Urinary bladder (tissue), 3 donors: ENCODE measurements at regions not wholly inside any gene's neighbourhood (a gene's known extent, or its start where the extent isn't known, plus 50 kb on each side); places are given as distances from the start of the nearest gene placed in this dataset.

Source experiments
- DNase-seq: peaks from one replicate; pipeline ENCODE4 v3.0.0-alpha.2; 2015; ENCODE audit errors: extremely low spot score
- H3K27ac ChIP-seq: one replicate; pipeline ENCODE4 v1.5.1; 2013; ENCODE audit warnings: low read depth, mild to moderate bottlenecking, moderate library complexity
- H3K36me3 ChIP-seq: one replicate; pipeline ENCODE4 v1.6.1; 2013; ENCODE audit warnings: mild to moderate bottlenecking, moderate library complexity; ENCODE audit not compliant: insufficient read depth
- H3K4me1 ChIP-seq: one replicate; pipeline ENCODE4 v1.6.1; 2013; ENCODE audit warnings: mild to moderate bottlenecking, moderate library complexity; ENCODE audit not compliant: insufficient read depth
- H3K4me3 ChIP-seq: one replicate; pipeline ENCODE4 v1.5.1; 2013; ENCODE audit warnings: low read depth, low read length
- WGBS: extraction: QIAGEN DNeasy Blood & Tissue Kit; methylation state at CpG from one replicate; pipeline ENCODE4 v1.1.7; 2013; 5-methylcytosine and 5-hydroxymethylcytosine counted together
- donor health status: healthy with polysubstance abuse.
- donor health status: healthy.

- Histone ChIP-seq H3K4me3 (no peak overlapping the region), H3K36me3 (no peaks in the 10 kb centered on the region), H3K4me1 (no peaks in the 10 kb centered on the region), H3K27ac (no peak overlapping the region)
- no peak for DNase-seq
- 94% methylated on average over 3 of the region's 3 CpGs for WGBS
Measured at GRCh38 chr2:113838744-113839444, 51.0 kb upstream of the ACTR3 start.

GRCh38 chr2:113838277-113838676 lies 51.6 kb upstream of the ACTR3 start:
- Histone ChIP-seq H3K4me1 (no peaks in the 10 kb centered on the region), H3K27ac (no peak overlapping the region), H3K4me3 (no peak overlapping the region), H3K36me3 (no peaks in the 10 kb centered on the region)
- no peak for DNase-seq
- 96% methylated on average over 2 of the region's 2 CpGs for WGBS

- no peaks in the 10 kb centered on the region for H3K36me3 ChIP-seq
- no peaks in the 10 kb centered on the region for H3K4me1 ChIP-seq
- DNase-seq: no peak
- 93% methylated on average over 11 of the region's 11 CpGs for WGBS
- H3K27ac ChIP-seq: no peak overlapping the region
- no peak overlapping the region for H3K4me3 ChIP-seq
Measured at GRCh38 chr2:113834051-113834730, 55.7 kb upstream of the ACTR3 start.

- H3K27ac ChIP-seq: no peak overlapping the region
- no peak overlapping the region for H3K4me3 ChIP-seq
- no peak for DNase-seq
- 74% methylated on average over 4 of the region's 4 CpGs for WGBS
- H3K4me1 ChIP-seq: no peaks in the 10 kb centered on the region
- H3K36me3 ChIP-seq: no peaks in the 10 kb centered on the region
Measured at GRCh38 chr2:113832795-113833290, 57.0 kb upstream of the ACTR3 start.

GRCh38 chr2:113831161-113831560 lies 58.7 kb upstream of the ACTR3 start:
- Histone ChIP-seq H3K4me1 (no peaks in the 10 kb centered on the region), H3K27ac (no peak overlapping the region), H3K4me3 (no peak overlapping the region), H3K36me3 (no peaks in the 10 kb centered on the region)
- 65% methylated on average over 6 of the region's 6 CpGs for WGBS
- DNase-seq: no peak

- Histone ChIP-seq H3K36me3 (no peaks in the 10 kb centered on the region), H3K27ac (no peak overlapping the region), H3K4me1 (no peaks in the 10 kb centered on the region), H3K4me3 (no peak overlapping the region)
- 59% methylated on average over 5 of the region's 5 CpGs for WGBS
- DNase-seq: no peak
Measured at GRCh38 chr2:113829761-113830160, 60.1 kb upstream of the ACTR3 start.

- H3K4me3 ChIP-seq: no peak overlapping the region
- DNase-seq: no peak
- 82% methylated on average over 2 of the region's 2 CpGs for WGBS
- H3K4me1 ChIP-seq: no peaks in the 10 kb centered on the region
- H3K36me3 ChIP-seq: no peaks in the 10 kb centered on the region
- no peak overlapping the region for H3K27ac ChIP-seq
Measured at GRCh38 chr2:113829270-113829669, 60.6 kb upstream of the ACTR3 start.

GRCh38 chr2:113828049-113828742 lies 61.7 kb upstream of the ACTR3 start:
- H3K4me3 ChIP-seq: no peak overlapping the region
- 97% methylated on average over 2 of the region's 2 CpGs for WGBS
- no peaks in the 10 kb centered on the region for H3K4me1 ChIP-seq
- H3K36me3 ChIP-seq: no peaks in the 10 kb centered on the region
- no peak overlapping the region for H3K27ac ChIP-seq
- DNase-seq: no peak

- no peak for DNase-seq
- no peaks in the 10 kb centered on the region for H3K36me3 ChIP-seq
- H3K4me3 ChIP-seq: no peak overlapping the region
- WGBS: 89% methylated on average over 2 of the region's 2 CpGs
- H3K27ac ChIP-seq: no peak overlapping the region
- no peaks in the 10 kb centered on the region for H3K4me1 ChIP-seq
Measured at GRCh38 chr2:113827426-113827825, 62.5 kb upstream of the ACTR3 start.

GRCh38 chr2:113826346-113827285 lies 63.3 kb upstream of the ACTR3 start:
- Histone ChIP-seq H3K4me3 (no peak overlapping the region), H3K36me3 (no peaks in the 10 kb centered on the region), H3K27ac (no peak overlapping the region), H3K4me1 (no peaks in the 10 kb centered on the region)
- WGBS: 65% methylated on average over 4 of the region's 4 CpGs
- no peak for DNase-seq

GRCh38 chr2:113823716-113824595 lies 65.9 kb upstream of the ACTR3 start:
- Histone ChIP-seq H3K4me3 (no peak overlapping the region), H3K36me3 (no peaks in the 10 kb centered on the region), H3K27ac (no peak overlapping the region), H3K4me1 (no peaks in the 10 kb centered on the region)
- DNase-seq: no peak
- 54% methylated on average over 4 of the region's 4 CpGs for WGBS

GRCh38 chr2:113822087-113822815 lies 65.8 kb upstream of the SLC35F5 start:
- no peak overlapping the region for H3K27ac ChIP-seq
- DNase-seq: no peak
- no peak overlapping the region for H3K4me3 ChIP-seq
- 85% methylated on average over 7 of the region's 7 CpGs for WGBS
- H3K36me3 ChIP-seq: no peaks in the 10 kb centered on the region
- H3K4me1 ChIP-seq: no peaks in the 10 kb centered on the region
